ENCODE measurements at regions not wholly inside any gene's neighbourhood (a gene's known extent, or its start where the extent isn't known, plus 50 kb on each side); places are given as distances from the start of the nearest gene placed in this dataset.

GRCh38 chr12:116401565-116401964 lies 124.1 kb upstream of the MED13L start:
- no peak for TF ChIP-seq SIN3A (IDR thresholded peaks at IDR 0.05; ENCODE audit: borderline replicate concordance, insufficient read depth, low read length)
- TF ChIP-seq TAF1 (IDR thresholded peaks at IDR 0.05; ENCODE audit: borderline replicate concordance, insufficient read depth, low read length): no peak
- no peak for TF ChIP-seq FOXP2 (optimal IDR thresholded peaks at IDR 0.05; ENCODE audit: borderline replicate concordance, extremely low read depth, extremely low read length, insufficient read depth)

GRCh38 chr12:116402163-116402939 lies 124.9 kb upstream of the MED13L start:
- TF ChIP-seq TAF1 (IDR thresholded peaks at IDR 0.05; ENCODE audit: borderline replicate concordance, insufficient read depth, low read length): no peak
- TF ChIP-seq REST (IDR thresholded peaks at IDR 0.05; ENCODE audit: insufficient read depth in 1 of 2, low read depth in 2 of 2, low read length in 2 of 2): no peak
- no peak for TF ChIP-seq FOXP2 (optimal IDR thresholded peaks at IDR 0.05; ENCODE audit: borderline replicate concordance, extremely low read depth, extremely low read length, insufficient read depth)
- no peak for TF ChIP-seq POLR2AphosphoS5 (IDR thresholded peaks at IDR 0.05; ENCODE audit: low read depth, low read length)
- no peak for TF ChIP-seq SIN3A (IDR thresholded peaks at IDR 0.05; ENCODE audit: borderline replicate concordance, insufficient read depth, low read length)

GRCh38 chr12:116403546-116403945 lies 126.1 kb upstream of the MED13L start:
- no peak for TF ChIP-seq FOXP2 (optimal IDR thresholded peaks at IDR 0.05; ENCODE audit: borderline replicate concordance, extremely low read depth, extremely low read length, insufficient read depth)
- TF ChIP-seq SIN3A (IDR thresholded peaks at IDR 0.05; ENCODE audit: borderline replicate concordance, insufficient read depth, low read length): no peak
- TF ChIP-seq TAF1 (IDR thresholded peaks at IDR 0.05; ENCODE audit: borderline replicate concordance, insufficient read depth, low read length): no peak
- TF ChIP-seq REST (IDR thresholded peaks at IDR 0.05; ENCODE audit: insufficient read depth in 1 of 2, low read depth in 2 of 2, low read length in 2 of 2): no peak
- no peak for TF ChIP-seq POLR2AphosphoS5 (IDR thresholded peaks at IDR 0.05; ENCODE audit: low read depth, low read length)

- TF ChIP-seq SIN3A (IDR thresholded peaks at IDR 0.05; ENCODE audit: borderline replicate concordance, insufficient read depth, low read length) (no peak), POLR2AphosphoS5 (IDR thresholded peaks at IDR 0.05; ENCODE audit: low read depth, low read length) (no peak), REST (IDR thresholded peaks at IDR 0.05; ENCODE audit: insufficient read depth in 1 of 2, low read depth in 2 of 2, low read length in 2 of 2) (no peak), TAF1 (IDR thresholded peaks at IDR 0.05; ENCODE audit: borderline replicate concordance, insufficient read depth, low read length) (no peak), FOXP2 (optimal IDR thresholded peaks at IDR 0.05; ENCODE audit: borderline replicate concordance, extremely low read depth, extremely low read length, insufficient read depth) (no peak)
Observed at GRCh38 chr12:116404247-116404646, 126.8 kb upstream of the MED13L start.

- TF ChIP-seq REST (IDR thresholded peaks at IDR 0.05; ENCODE audit: insufficient read depth in 1 of 2, low read depth in 2 of 2, low read length in 2 of 2): no peak
- TF ChIP-seq SIN3A (IDR thresholded peaks at IDR 0.05; ENCODE audit: borderline replicate concordance, insufficient read depth, low read length): no peak
- TF ChIP-seq POLR2AphosphoS5 (IDR thresholded peaks at IDR 0.05; ENCODE audit: low read depth, low read length): no peak
- no peak for TF ChIP-seq TAF1 (IDR thresholded peaks at IDR 0.05; ENCODE audit: borderline replicate concordance, insufficient read depth, low read length)
- no peak for TF ChIP-seq FOXP2 (optimal IDR thresholded peaks at IDR 0.05; ENCODE audit: borderline replicate concordance, extremely low read depth, extremely low read length, insufficient read depth)
Observed at GRCh38 chr12:116404913-116405611, 127.6 kb upstream of the MED13L start.

Data from PFSK-1 (cell line).